Activated CD4-positive, alpha-beta memory T cell treated with anti-CD3 and anti-CD28 coated beads for 36 hours (primary cell): ENCODE measurements at regions not wholly inside any gene's neighbourhood (a gene's known extent, or its start where the extent isn't known, plus 50 kb on each side); places are given as distances from the start of the nearest gene placed in this dataset.

Experiments
- CTCF ChIA-PET: fragments of 350-600 bp; sonication (Branson Sonifier 250); formaldehyde crosslinking; loops from one replicate; lab custom pipeline; 2021; ENCODE audit warnings: antibody characterized with exemption, inconsistent platforms; lab: Charles Lee
- POLR2A ChIA-PET: fragments of 350-600 bp; sonication (Branson Sonifier 250); formaldehyde crosslinking; loops from one replicate; lab custom pipeline; 2021; ENCODE audit warnings: antibody characterized with exemption; lab: Charles Lee
- DNase-seq: peaks from one replicate; pipeline ENCODE4 v3.0.0-alpha.2; 2020
- H3K27ac Mint-ChIP-seq: one replicate; pipeline ENCODE4 v1.8.0; 2021; ENCODE audit warnings: mixed read lengths
- H3K27me3 Mint-ChIP-seq: one replicate; pipeline ENCODE4 v1.8.0; 2021; ENCODE audit warnings: mixed read lengths
- H3K36me3 Mint-ChIP-seq: one replicate; pipeline ENCODE4 v1.8.0; 2021; ENCODE audit warnings: mixed read lengths
- H3K4me1 Mint-ChIP-seq: one replicate; pipeline ENCODE4 v1.8.0; 2021; ENCODE audit warnings: low read depth, mixed read lengths
- H3K4me3 Mint-ChIP-seq: one replicate; pipeline ENCODE4 v1.8.0; 2021; ENCODE audit warnings: mild to moderate bottlenecking, mixed read lengths
- H3K9me3 Mint-ChIP-seq: one replicate; pipeline ENCODE4 v1.8.0; 2021; ENCODE audit warnings: mixed read lengths
- intact Hi-C: fragments of 100-400 bp; cut with micrococcal nuclease; formaldehyde crosslinking; loops from one replicate; pipeline ENCODE4 v1.15.1; 2023

DNA sequence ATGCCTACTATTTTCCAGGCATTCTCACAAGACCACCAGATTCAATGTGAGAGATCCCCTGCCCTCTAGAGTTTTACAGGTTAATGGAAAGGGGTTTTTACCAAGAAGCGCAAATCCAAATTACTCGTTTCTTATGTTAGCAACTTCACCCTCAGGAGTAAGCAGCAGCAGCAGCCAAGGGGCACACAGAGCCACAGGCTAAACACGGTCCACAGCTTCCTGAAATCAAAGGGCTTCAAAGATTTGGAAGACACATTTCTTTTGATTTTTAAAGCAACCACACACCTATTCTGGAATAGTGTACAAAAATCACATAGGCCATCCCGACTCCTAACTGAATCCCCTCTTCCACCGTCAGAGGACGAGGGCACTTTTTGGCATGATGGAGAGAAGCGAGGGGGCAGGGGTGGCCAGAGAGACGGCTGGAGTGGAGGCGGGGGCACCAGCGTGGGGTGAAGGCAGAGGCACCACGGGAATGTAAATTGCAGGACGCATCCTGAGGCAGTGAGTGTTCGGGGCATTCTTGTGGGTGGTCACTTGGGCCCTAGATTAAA lies 107.0 kb downstream of the ARF6 start:
- H3K27ac Mint-ChIP-seq: peak overlapping the region; percentile 95

DNA sequence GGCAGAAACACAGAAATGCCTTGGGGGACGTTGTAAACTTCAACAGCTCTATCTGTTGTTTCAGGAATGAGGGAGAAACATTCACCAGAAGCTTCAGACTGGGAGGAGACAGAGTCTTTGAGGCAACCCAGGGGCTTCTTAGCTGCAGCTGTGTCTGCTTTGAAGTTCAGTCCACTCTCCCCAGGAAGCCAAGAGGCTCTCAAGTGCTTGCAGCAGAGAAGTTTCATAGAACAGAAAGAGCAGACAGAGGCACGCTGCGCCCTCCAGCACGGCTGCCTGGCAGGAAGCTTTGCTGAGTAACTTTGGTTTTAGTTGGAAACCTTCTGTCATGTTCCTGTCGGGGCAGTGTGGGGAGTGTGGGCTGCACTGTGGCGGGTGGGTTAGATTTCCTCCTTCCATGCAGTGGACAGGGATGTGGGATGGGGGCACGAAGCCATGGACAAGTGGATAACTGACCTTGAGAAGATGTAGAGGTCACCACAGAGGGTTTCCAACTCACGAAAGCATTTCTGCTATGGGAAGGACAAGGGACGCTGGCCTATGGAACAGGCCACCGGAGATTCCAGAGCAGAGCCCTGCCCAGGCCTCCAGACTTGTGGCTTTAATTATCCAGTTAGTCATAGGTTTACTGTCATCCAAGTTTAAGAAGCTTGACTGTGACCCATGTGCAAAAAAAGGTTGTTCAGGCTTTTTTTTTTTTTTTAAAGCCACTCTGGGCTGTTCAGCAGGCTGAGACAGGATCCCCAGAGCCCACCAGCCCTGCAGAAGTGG lies 107.7 kb downstream of the ARF6 start:
- Mint-ChIP-seq H3K9me3 (no peaks in the 10 kb centered on the region), H3K36me3 (peaks cover 6% of the 10 kb centered on the region), H3K27me3 (no peaks in the 10 kb centered on the region), H3K4me1 (peaks cover 55% of the 10 kb centered on the region), H3K27ac (peak overlapping the region; percentile 95), H3K4me3 (peak overlapping the region; percentile 71)
- DNase-seq: peak; percentile 91
- intact Hi-C loops: loop anchor here (1.0 to 10.0 kb wide), 6 partner anchors 106 to 524 kb away; partner anchors contain the start of genes DMAC2L, DNAAF2, L2HGDH and SOS2
- CTCF ChIA-PET: interaction anchor here (0.7 to 4.2 kb wide), 21 partner anchors 8 to 321 kb away, joined by 3 to 41 read pairs (median 5); partner anchors contain the start of gene NEMF
- POLR2A ChIA-PET: interaction anchor here (0.6 to 6.5 kb wide), 36 partner anchors 8 to 1319 kb away, joined by 3 to 262 read pairs (median 8); partner anchors contain the start of genes ARF6, MGAT2, NEMF and RPL36AL

More for the DNA sequence above, 107.0 kb downstream of the ARF6 start:
- no peak for DNase-seq
- ChIA-PET CTCF (interaction anchor here (0.6 to 4.2 kb wide), 17 partner anchors 13 to 321 kb away, joined by 3 to 41 read pairs (median 5); no protein-coding TSS in a partner anchor), POLR2A (interaction anchor here (0.8 to 6.5 kb wide), 27 partner anchors 16 to 379 kb away, joined by 3 to 262 read pairs (median 24); partner anchors contain the start of genes ARF6, MGAT2, NEMF and VCPKMT)
- no peaks in the 10 kb centered on the region for H3K27me3 Mint-ChIP-seq
- H3K4me3 Mint-ChIP-seq: peak overlapping the region; percentile 71
- H3K4me1 Mint-ChIP-seq: peaks cover 55% of the 10 kb centered on the region
- intact Hi-C loops: loop anchor here (1.0 to 10.0 kb wide), 12 partner anchors 16 to 524 kb away; partner anchors contain the start of genes DMAC2L, DNAAF2, L2HGDH and SOS2
- H3K9me3 Mint-ChIP-seq: no peaks in the 10 kb centered on the region
- peaks cover 2% of the 10 kb centered on the region for H3K36me3 Mint-ChIP-seq

DNA sequence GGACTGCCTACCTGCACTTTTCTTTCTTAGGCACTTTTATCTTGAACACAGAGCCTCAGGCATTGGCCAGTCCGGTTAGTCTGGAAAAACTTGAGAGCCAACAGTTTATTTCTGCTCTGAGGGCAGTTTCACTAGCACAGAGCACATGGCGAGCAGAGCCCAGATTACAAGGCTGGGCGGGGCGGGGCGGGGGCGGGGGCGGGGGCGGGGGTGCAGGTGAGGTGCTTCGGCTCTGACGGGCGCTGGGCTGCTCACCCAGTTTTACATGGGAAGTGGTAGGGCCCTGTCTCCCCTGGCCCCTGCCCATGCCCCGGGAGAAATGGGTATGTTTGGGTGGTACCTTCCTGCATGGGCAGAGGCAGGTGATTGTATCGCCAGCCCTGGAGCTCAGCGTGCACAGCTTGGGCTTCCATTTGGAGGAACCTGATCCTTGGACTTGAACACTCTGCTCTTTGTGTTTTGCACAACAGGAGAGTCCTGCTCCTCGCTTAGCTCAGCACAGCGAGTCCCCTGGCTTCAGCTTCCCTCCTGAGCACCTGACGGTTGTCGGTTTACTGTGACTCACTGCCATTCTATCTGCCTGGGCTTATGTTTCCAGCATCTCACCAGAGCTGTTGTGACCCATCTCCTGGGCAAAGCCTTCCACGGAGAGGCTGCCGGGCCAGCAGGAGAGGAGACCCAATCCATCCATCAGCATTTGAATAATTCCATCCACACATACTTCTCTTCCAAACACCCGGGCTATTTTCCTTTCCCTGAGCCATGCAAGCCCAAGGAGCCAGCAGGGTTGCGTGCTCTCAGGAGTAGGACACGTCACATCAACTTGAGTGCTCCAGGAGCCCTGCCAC lies 108.5 kb downstream of the ARF6 start:
- ChIA-PET CTCF (interaction anchor here (0.7 to 4.2 kb wide), 17 partner anchors 9 to 149 kb away, joined by 3 to 41 read pairs (median 5); partner anchors contain the start of gene NEMF), POLR2A (interaction anchor here (0.6 to 6.5 kb wide), 35 partner anchors 9 to 1841 kb away, joined by 3 to 262 read pairs (median 10); partner anchors contain the start of genes ARF6, MGAT2, NEMF and RPL36AL)
- H3K4me1 Mint-ChIP-seq: peaks cover 55% of the 10 kb centered on the region
- H3K4me3 Mint-ChIP-seq: peak overlapping the region; percentile 71
- peak; percentile 85 for DNase-seq
- no peaks in the 10 kb centered on the region for H3K27me3 Mint-ChIP-seq
- peak overlapping the region; percentile 95 for H3K27ac Mint-ChIP-seq
- intact Hi-C loops: loop anchor here (1.0 to 10.0 kb wide), 5 partner anchors 107 to 367 kb away; partner anchors contain the start of genes DMAC2L, DNAAF2, L2HGDH and SOS2
- no peaks in the 10 kb centered on the region for H3K9me3 Mint-ChIP-seq
- H3K36me3 Mint-ChIP-seq: peaks cover 10% of the 10 kb centered on the region

DNA sequence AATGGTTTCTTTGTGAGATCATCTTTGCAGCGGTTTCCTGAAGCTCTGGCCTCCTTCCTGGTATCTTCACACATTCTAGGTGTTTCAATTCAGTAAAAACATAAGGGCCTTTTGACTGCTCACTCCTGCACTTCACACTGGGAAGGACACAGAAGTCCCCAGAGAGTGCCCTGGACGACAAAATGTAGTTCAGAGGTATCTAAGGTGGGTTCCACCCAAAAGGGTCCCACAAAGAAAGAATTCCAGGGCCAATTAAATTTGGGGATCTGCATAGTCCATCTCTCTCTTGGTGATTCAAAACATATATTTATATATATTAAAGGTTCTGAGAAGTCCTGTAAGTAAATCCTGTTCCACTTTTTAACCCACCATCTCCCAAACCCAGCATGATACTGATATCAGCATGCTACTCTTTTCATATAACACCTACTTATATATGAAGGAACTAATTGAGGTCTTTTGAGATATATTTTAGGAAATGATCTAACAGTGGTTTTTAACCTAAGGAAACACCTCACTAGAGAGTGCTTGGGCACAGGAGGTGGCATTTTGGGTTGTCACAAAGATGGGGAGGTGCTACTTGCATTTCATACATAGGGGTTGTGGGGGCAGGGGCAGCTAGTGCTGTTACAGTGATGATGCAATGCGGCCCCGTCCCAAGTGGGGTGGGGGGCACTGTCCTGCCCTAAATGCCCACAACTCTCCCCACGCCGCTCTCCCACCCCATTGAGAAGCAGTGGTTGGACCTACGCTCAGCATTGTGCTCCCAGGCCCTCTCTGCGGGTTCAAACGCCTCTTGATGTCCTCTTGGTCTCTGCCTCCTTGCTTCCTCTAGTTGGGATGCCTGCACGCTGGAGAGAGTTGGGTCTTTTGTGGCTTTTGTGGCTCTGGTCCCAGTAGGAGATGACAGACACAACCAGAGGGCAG lies 109.4 kb downstream of the ARF6 start:
- intact Hi-C loops: loop anchor here (1.0 to 10.0 kb wide), 11 partner anchors 9 to 367 kb away; partner anchors contain the start of genes DMAC2L, DNAAF2, L2HGDH and SOS2
- Mint-ChIP-seq H3K9me3 (no peaks in the 10 kb centered on the region), H3K27me3 (no peaks in the 10 kb centered on the region), H3K4me1 (peaks cover 57% of the 10 kb centered on the region), H3K36me3 (peaks cover 10% of the 10 kb centered on the region), H3K27ac (peak overlapping the region; percentile 95), H3K4me3 (peak overlapping the region; percentile 71)
- CTCF ChIA-PET: interaction anchor here (0.8 to 4.2 kb wide), 20 partner anchors 9 to 150 kb away, joined by 3 to 41 read pairs (median 4); partner anchors contain the start of gene NEMF
- POLR2A ChIA-PET: interaction anchor here (0.6 to 6.5 kb wide), 36 partner anchors 10 to 1840 kb away, joined by 3 to 262 read pairs (median 12); partner anchors contain the start of genes ARF6, MGAT2, NEMF and RPL36AL
- peak; percentile 89 for DNase-seq

DNA sequence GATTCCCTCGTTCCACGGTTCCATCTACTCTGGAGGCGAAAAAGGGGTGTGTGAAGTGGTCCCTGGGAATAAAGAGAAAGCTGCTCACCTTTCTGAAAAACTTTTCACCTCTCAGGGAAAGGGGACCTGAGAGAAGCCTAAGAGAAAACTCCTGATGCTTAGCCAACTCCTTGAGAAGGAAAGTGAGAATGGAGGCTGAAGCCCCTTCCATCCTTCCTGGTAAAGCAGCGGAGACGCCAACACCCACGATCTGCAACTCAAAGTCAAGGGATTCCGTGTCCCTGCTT lies 110.0 kb downstream of the ARF6 start:
- ChIA-PET POLR2A (interaction anchor here (1.0 to 6.5 kb wide), 22 partner anchors 10 to 151 kb away, joined by 3 to 262 read pairs (median 25); partner anchors contain the start of genes ARF6, NEMF and VCPKMT), CTCF (interaction anchor here (0.8 to 3.9 kb wide), 14 partner anchors 10 to 151 kb away, joined by 3 to 38 read pairs (median 4); partner anchors contain the start of gene NEMF)
- no peak for DNase-seq
- Mint-ChIP-seq H3K4me1 (peaks cover 53% of the 10 kb centered on the region), H3K36me3 (peaks cover 10% of the 10 kb centered on the region), H3K27me3 (no peaks in the 10 kb centered on the region), H3K4me3 (peak overlapping the region; percentile 71), H3K27ac (peak overlapping the region; percentile 95), H3K9me3 (no peaks in the 10 kb centered on the region)
- intact Hi-C loops: loop anchor here (1.0 to 10.0 kb wide), 12 partner anchors 10 to 368 kb away; partner anchors contain the start of genes DMAC2L, DNAAF2, L2HGDH and SOS2

DNA sequence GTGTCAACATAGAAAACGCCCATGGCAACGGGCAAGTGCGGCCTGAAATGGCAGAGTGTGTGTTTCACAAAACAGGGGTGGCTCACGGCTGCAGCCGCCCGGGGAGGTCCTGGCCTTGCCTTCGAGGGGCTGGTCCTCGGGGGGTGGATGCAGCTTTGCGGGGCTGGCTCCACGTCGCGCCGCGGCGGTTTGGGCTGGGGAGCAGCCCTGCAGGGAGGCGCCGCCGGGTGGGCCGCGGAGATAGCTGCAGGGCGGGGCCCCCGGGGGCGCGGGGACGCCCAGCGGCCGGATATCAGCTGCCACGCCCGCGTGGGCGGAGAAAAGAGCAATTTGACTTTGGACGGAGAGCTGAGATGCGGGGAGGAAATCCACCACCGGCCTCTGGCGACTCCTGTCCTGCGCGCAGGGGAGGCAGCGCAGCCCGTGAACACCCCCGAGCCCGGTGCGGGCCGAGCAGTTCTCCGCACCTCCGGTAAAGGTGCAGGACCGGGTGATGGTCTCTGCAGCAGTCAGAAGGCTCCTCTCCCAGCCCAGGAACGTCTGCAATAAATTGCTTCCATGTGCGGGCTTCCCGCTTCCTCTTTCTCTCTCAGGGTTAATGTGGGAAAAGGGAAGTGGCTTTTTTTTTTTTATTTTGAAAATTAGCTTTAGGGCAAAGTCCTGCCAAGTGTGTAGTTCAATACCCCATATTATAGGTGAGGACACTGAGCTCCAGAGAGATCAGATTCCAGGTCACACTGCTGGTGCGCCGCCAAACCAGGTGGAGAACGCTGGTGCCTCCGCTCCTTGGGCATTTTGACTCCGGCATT lies 110.5 kb downstream of the ARF6 start:
- ChIA-PET POLR2A (interaction anchor here (1.0 to 6.5 kb wide), 24 partner anchors 9 to 151 kb away, joined by 3 to 262 read pairs (median 17); partner anchors contain the start of genes ARF6, NEMF and VCPKMT), CTCF (interaction anchor here (0.7 to 3.9 kb wide), 18 partner anchors 11 to 151 kb away, joined by 3 to 38 read pairs (median 4); partner anchors contain the start of gene NEMF)
- H3K4me1 Mint-ChIP-seq: peaks cover 49% of the 10 kb centered on the region
- peak overlapping the region; percentile 95 for H3K27ac Mint-ChIP-seq
- H3K4me3 Mint-ChIP-seq: peak overlapping the region; percentile 71
- peaks cover 10% of the 10 kb centered on the region for H3K36me3 Mint-ChIP-seq
- H3K9me3 Mint-ChIP-seq: no peaks in the 10 kb centered on the region
- peak; percentile 91 for DNase-seq
- no peaks in the 10 kb centered on the region for H3K27me3 Mint-ChIP-seq
- intact Hi-C loops: loop anchor here (1.0 to 10.0 kb wide), 6 partner anchors 10 to 369 kb away; partner anchors contain the start of genes DMAC2L, DNAAF2, L2HGDH and SOS2

DNA sequence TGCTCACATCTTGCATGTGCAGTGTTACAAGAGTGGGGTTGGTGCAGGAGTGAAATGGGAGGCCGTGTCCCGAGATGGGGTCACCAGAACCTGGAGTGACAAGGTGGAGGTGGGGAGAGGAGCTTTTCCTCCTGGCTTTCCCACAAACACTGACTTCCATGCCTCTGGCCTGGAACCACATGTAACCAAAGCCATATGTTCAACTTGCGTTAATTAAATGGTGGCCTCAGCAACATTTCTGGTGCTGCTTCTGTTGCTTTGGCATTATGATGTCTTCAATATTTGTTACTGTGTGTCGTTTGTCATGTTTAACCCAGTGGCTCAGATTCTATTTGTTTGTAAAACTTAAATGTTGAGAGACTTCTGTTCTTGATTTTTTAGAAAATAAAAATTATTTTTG lies 110.2 kb downstream of the VCPKMT start:
- H3K36me3 Mint-ChIP-seq: peaks cover 24% of the 10 kb centered on the region
- H3K27ac Mint-ChIP-seq: no peak overlapping the region
- peaks cover 24% of the 10 kb centered on the region for H3K4me1 Mint-ChIP-seq
- intact Hi-C loops: loop anchor here (10.0 kb wide), 3 partner anchors 229 to 371 kb away; partner anchors contain the start of genes DMAC2L, DNAAF2, L2HGDH and SOS2
- H3K27me3 Mint-ChIP-seq: no peaks in the 10 kb centered on the region
- ChIA-PET CTCF (interaction anchor here (1.0 kb wide), 1 partner anchor 127 kb away, joined by 4 read pairs; no protein-coding TSS in a partner anchor), POLR2A (no interaction called here)
- no peak for DNase-seq
- H3K4me3 Mint-ChIP-seq: no peak overlapping the region
- H3K9me3 Mint-ChIP-seq: no peaks in the 10 kb centered on the region

DNA sequence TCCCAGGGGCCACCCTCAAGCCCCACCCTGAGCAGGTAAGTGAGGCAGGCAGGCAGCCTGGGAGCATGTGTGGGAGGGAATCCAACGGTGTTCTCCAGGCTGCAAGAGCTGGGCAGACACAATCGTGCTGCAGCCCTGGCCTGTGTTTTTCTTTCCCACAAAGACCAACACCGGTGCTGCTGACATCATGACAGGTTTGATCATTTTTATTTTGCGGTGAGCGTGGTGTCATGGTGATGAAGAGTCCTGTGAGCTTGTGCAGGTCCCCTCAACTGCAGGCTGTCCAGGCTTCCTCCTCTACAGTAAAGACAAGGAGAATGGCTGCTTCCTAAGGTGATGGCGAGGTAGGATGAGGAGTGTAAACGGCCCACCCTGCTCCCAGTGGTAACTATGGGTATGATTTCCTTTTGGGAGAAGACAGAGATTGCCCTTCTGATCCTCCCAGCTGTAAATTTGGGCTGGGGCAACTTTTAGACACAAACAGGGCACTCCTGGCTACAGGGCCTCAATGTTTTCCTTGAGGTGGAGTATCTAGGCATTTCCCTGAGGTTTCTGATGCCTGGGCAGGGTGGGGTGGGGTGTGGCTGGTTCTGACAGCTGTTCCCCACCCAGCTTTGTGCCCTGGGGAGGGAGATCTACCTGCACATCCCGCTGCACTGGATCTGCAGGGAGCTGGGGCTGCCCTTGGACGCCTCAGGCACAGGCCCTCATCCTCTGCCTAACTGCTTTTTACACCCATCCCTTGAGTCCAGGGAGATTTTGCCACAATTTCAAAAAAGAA lies 109.1 kb downstream of the VCPKMT start:
- Mint-ChIP-seq H3K27ac (no peak overlapping the region), H3K9me3 (no peaks in the 10 kb centered on the region), H3K4me1 (peaks cover 20% of the 10 kb centered on the region), H3K27me3 (no peaks in the 10 kb centered on the region), H3K36me3 (peaks cover 25% of the 10 kb centered on the region), H3K4me3 (no peak overlapping the region)
- intact Hi-C loops: loop anchor here (10.0 kb wide), 3 partner anchors 227 to 373 kb away; partner anchors contain the start of genes DMAC2L, DNAAF2, L2HGDH and SOS2
- DNase-seq: no peak
- CTCF ChIA-PET: interaction anchor here (1.0 kb wide), 1 partner anchor 31 kb away, joined by 3 read pairs; no protein-coding TSS in a partner anchor
- POLR2A ChIA-PET: interaction anchor here (1.4 kb wide), 1 partner anchor 31 kb away, joined by 4 read pairs; no protein-coding TSS in a partner anchor
